ENCODE measurements at regions not wholly inside any gene's neighbourhood (a gene's known extent, or its start where the extent isn't known, plus 50 kb on each side); places are given as distances from the start of the nearest gene placed in this dataset.

GRCh38 chr21:16578912-16579311 lies 849.1 kb downstream of the USP25 start:
- intact Hi-C loops (cut with micrococcal nuclease), result no loop called here

- intact Hi-C loops (cut with micrococcal nuclease), result no loop called here
Observed at GRCh38 chr21:16579538-16579937, 849.8 kb downstream of the USP25 start.

- intact Hi-C loops (cut with micrococcal nuclease), result no loop called here
Observed at GRCh38 chr21:16580661-16581060, 850.9 kb downstream of the USP25 start.

GRCh38 chr21:16583556-16583955 lies 853.8 kb downstream of the USP25 start:
- intact Hi-C loops (cut with micrococcal nuclease), result no loop called here

GRCh38 chr21:16584756-16585155 lies 855.0 kb downstream of the USP25 start:
- intact Hi-C loops (cut with micrococcal nuclease), result no loop called here

- intact Hi-C loops (cut with micrococcal nuclease), result no loop called here
Observed at GRCh38 chr21:16585896-16586295, 856.1 kb downstream of the USP25 start.

- intact Hi-C loops (cut with micrococcal nuclease), result no loop called here
Observed at GRCh38 chr21:16587141-16587581, 857.4 kb downstream of the USP25 start.

- intact Hi-C loops (cut with micrococcal nuclease), result no loop called here
Observed at GRCh38 chr21:16587681-16588375, 858.0 kb downstream of the USP25 start.

GRCh38 chr21:16588433-16588860 lies 858.7 kb downstream of the USP25 start:
- intact Hi-C loops (cut with micrococcal nuclease), result no loop called here

- intact Hi-C loops (cut with micrococcal nuclease), result no loop called here
Observed at GRCh38 chr21:16589006-16589898, 859.5 kb downstream of the USP25 start.

- intact Hi-C loops (cut with micrococcal nuclease), result no loop called here
Observed at GRCh38 chr21:16590186-16590585, 860.4 kb downstream of the USP25 start.

- intact Hi-C loops (cut with micrococcal nuclease), result no loop called here
Observed at GRCh38 chr21:16590641-16591292, 861.0 kb downstream of the USP25 start.

- intact Hi-C loops (cut with micrococcal nuclease), result no loop called here
Observed at GRCh38 chr21:16592381-16592780, 862.6 kb downstream of the USP25 start.

- intact Hi-C loops (cut with micrococcal nuclease), result no loop called here
Observed at GRCh38 chr21:16594191-16594590, 864.4 kb downstream of the USP25 start.

GRCh38 chr21:16596369-16596768 lies 866.6 kb downstream of the USP25 start:
- intact Hi-C loops (cut with micrococcal nuclease), result no loop called here

- intact Hi-C loops (cut with micrococcal nuclease), result no loop called here
Observed at GRCh38 chr21:16597753-16598152, 868.0 kb downstream of the USP25 start.

- intact Hi-C loops (cut with micrococcal nuclease), result no loop called here
Observed at GRCh38 chr21:16605597-16605996, 875.8 kb downstream of the USP25 start.

GRCh38 chr21:16606271-16606670 lies 876.5 kb downstream of the USP25 start:
- intact Hi-C loops (cut with micrococcal nuclease), result no loop called here

GRCh38 chr21:16608209-16608830 lies 878.5 kb downstream of the USP25 start:
- intact Hi-C loops (cut with micrococcal nuclease), result no loop called here

GRCh38 chr21:16619281-16619680 lies 889.5 kb downstream of the USP25 start:
- intact Hi-C loops (cut with micrococcal nuclease), result no loop called here

- intact Hi-C loops (cut with micrococcal nuclease), result no loop called here
Observed at GRCh38 chr21:16620786-16621320, 891.1 kb downstream of the USP25 start.
